ENCODE measurements at regions not wholly inside any gene's neighbourhood (a gene's known extent, or its start where the extent isn't known, plus 50 kb on each side); places are given as distances from the start of the nearest gene placed in this dataset.

GRCh38 chr3:22121068-22121701 is 370.2 kb upstream of the ZNF385D start (continued):
- TF ChIP-seq RAD21 (conservative IDR thresholded peaks at IDR 0.05 in 1 of 2, IDR thresholded peaks at IDR 0.05 in 1 of 2) (no peak), ZSCAN20 (CRISPR knock-in tag; IDR thresholded peaks at IDR 0.05) (no peak), HOXB13 (CRISPR knock-in tag; IDR thresholded peaks at IDR 0.05; ENCODE audit: low read depth) (no peak), HEYL (CRISPR knock-in tag; IDR thresholded peaks at IDR 0.05) (no peak), FOSB (CRISPR knock-in tag; IDR thresholded peaks at IDR 0.05) (no peak), KDM1A (IDR thresholded peaks at IDR 0.05; ENCODE audit: low read depth) (no peak), RFX5 (IDR thresholded peaks at IDR 0.05) (no peak)

- ATAC-seq (no peak), DNase-seq (ENCODE audit: low read depth in 1 of 2, low spot score in 1 of 2) (no peak), FAIRE-seq (no peak)
- no peak overlapping the region for H3K4me2 ChIP-seq
- H3K4me3 ChIP-seq = no peak overlapping the region
- TF ChIP-seq HOXA7 (CRISPR knock-in tag; IDR thresholded peaks at IDR 0.05) (no peak), HMGXB4 (CRISPR knock-in tag; IDR thresholded peaks at IDR 0.05; ENCODE audit: borderline replicate concordance) (no peak), TFCP2L1 (CRISPR knock-in tag; IDR thresholded peaks at IDR 0.05) (no peak), NPAS2 (CRISPR knock-in tag; IDR thresholded peaks at IDR 0.05; ENCODE audit: borderline replicate concordance) (no peak), RFX5 (IDR thresholded peaks at IDR 0.05) (no peak)
- ChIA-PET POLR2A (no interaction called here), CTCF (interaction anchor here (1.2 kb wide), 1 partner anchor 11 kb away, joined by 3 read pairs; no protein-coding TSS in a partner anchor)
- no peak overlapping the region for H3K27ac ChIP-seq
- WGBS (ENCODE audit: missing lambda C conversion rate) = 3% methylated on average over 3 of the region's 3 CpGs
- H3K4me1 ChIP-seq = no peaks in the 10 kb centered on the region
- no peaks in the 10 kb centered on the region for H3K9me3 ChIP-seq
These were observed 371.6 kb upstream of the ZNF385D start for GRCh38 chr3:22122567-22122966.

GRCh38 chr3:22129101-22129500 is 378.1 kb upstream of the ZNF385D start:
- ChIA-PET POLR2A (no interaction called here), CTCF (interaction anchor here (1.9 kb wide), 1 partner anchor 13 kb away, joined by 5 read pairs; no protein-coding TSS in a partner anchor)
- DNase-seq (ENCODE audit: low read depth in 1 of 2, low spot score in 1 of 2) (no peak), FAIRE-seq (no peak), ATAC-seq (no peak)
- Histone ChIP-seq H3K4me1 (no peaks in the 10 kb centered on the region), H3K4me3 (no peak overlapping the region), H3K4me2 (no peak overlapping the region), H3K27ac (no peak overlapping the region), H3K9me3 (no peaks in the 10 kb centered on the region)
- WGBS (ENCODE audit: missing lambda C conversion rate) = 0% methylated on average over 1 of the region's 2 CpGs
- TF ChIP-seq USF2 (IDR thresholded peaks at IDR 0.05) = no peak
- TF ChIP-seq GATA3 (IDR thresholded peaks at IDR 0.05; ENCODE audit: borderline replicate concordance) = no peak
- TF ChIP-seq RNF2 (IDR thresholded peaks at IDR 0.05; ENCODE audit: borderline replicate concordance, low read depth) = no peak
- no peak for TF ChIP-seq EHF (CRISPR knock-in tag; IDR thresholded peaks at IDR 0.05)
- no peak for TF ChIP-seq ELK1 (IDR thresholded peaks at IDR 0.05; ENCODE audit: low read depth, low read length)
- no peak for TF ChIP-seq HOXB5 (CRISPR knock-in tag; IDR thresholded peaks at IDR 0.05)
- no peak for TF ChIP-seq HDAC2 (IDR thresholded peaks at IDR 0.05)
- no peak for TF ChIP-seq EP300 (IDR thresholded peaks at IDR 0.05)
- no peak for TF ChIP-seq CBX8 (IDR thresholded peaks at IDR 0.05)
- TF ChIP-seq RAD21 (conservative IDR thresholded peaks at IDR 0.05 in 1 of 2, IDR thresholded peaks at IDR 0.05 in 1 of 2) = no peak
- no peak for TF ChIP-seq TP53 (CRISPR knock-in tag; IDR thresholded peaks at IDR 0.05)
- TF ChIP-seq ATOH8 (CRISPR knock-in tag; IDR thresholded peaks at IDR 0.05; ENCODE audit: low read depth) = no peak
- no peak for TF ChIP-seq JUNB (IDR thresholded peaks at IDR 0.05)
- no peak for TF ChIP-seq ZC3H11A (IDR thresholded peaks at IDR 0.05)
